ENCODE measurements at regions not wholly inside any gene's neighbourhood (a gene's known extent, or its start where the extent isn't known, plus 50 kb on each side); places are given as distances from the start of the nearest gene placed in this dataset.

GRCh38 chr10:120738658-120739057 is 112.5 kb upstream of the WDR11 start:
- TF ChIP-seq, protein P1, sequence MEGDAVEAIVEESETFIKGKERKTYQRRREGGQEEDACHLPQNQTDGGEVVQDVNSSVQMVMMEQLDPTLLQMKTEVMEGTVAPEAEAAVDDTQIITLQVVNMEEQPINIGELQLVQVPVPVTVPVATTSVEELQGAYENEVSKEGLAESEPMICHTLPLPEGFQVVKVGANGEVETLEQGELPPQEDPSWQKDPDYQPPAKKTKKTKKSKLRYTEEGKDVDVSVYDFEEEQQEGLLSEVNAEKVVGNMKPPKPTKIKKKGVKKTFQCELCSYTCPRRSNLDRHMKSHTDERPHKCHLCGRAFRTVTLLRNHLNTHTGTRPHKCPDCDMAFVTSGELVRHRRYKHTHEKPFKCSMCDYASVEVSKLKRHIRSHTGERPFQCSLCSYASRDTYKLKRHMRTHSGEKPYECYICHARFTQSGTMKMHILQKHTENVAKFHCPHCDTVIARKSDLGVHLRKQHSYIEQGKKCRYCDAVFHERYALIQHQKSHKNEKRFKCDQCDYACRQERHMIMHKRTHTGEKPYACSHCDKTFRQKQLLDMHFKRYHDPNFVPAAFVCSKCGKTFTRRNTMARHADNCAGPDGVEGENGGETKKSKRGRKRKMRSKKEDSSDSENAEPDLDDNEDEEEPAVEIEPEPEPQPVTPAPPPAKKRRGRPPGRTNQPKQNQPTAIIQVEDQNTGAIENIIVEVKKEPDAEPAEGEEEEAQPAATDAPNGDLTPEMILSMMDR (IDR thresholded peaks at IDR 0.05; ENCODE audit: low read length), result no peak
- TF ChIP-seq EZH2phosphoT487 (IDR thresholded peaks at IDR 0.05; ENCODE audit: low read length), result no peak
